Stimulated activated CD4-positive, alpha-beta T cell treated with anti-CD3 and anti-CD28 coated beads, TNF-alpha, amount 100 ng/mL, for 48 hours (primary cell): ENCODE measurements at regions not wholly inside any gene's neighbourhood (a gene's known extent, or its start where the extent isn't known, plus 50 kb on each side); places are given as distances from the start of the nearest gene placed in this dataset.

Experiments
- DNase-seq, 3 donors: peaks; one replicate each; pipeline ENCODE4 v3.0.0-alpha.2; 2020; ENCODE audit warnings: low read depth in 3 of 3

DNA sequence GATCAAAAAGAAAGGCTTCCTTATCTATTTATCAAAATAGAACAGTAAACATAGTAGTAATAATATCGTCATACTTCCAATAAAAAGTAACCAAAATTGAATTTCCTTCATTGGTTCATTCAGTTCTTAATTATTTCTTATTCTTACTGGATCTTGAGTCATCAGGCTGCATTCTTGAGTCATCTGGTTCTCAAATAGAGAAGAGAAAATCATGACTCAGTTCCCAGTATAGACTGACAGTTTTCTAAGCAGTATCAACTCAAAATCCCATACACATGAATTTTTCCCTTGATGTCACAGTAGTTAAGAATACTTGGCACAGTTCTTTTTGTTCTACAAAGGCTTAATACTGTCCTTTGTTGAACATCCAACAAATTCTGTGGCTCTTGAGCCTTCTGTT, 626.9 kb upstream of the ADGRL4 start:
- no peak for DNase-seq

DNA sequence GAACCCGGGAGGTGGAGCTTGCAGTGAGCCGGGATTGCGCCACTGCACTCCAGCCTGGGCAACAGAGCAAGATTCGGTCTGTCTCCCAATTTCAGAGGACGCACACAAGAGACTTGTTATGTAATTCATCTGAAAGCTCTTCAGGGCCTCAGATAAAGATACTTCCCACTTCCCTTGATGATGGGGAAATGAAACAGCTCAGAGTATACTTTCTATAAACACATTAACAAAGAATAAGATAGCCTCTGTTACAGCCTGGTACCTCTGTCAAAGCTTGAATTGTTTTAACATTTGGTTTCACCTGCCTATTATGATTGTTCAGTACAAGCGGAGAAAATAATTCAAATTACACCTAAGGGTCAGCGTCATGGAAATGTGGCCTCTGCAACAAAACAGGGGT, 622.9 kb upstream of the ADGRL4 start:
- DNase-seq: no peak

DNA sequence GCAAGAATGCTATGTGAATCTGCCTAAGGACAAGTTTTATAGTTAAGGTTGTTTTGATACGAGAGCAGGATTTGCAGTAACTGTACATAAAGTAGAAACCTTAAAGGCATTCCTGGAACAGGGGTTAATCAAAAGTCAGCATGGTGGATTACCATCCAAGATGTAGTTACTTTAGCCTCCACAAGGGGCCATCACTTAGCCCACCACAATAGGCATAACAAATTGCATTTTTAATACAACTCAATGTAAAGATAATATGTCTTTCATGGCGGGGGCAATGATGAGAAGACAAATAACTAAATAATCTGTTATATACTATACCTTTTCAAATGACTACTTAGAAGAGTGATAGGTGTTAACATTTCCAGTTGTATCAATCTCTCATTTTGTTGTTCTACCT, 611.2 kb upstream of the ADGRL4 start:
- DNase-seq: no peak

DNA sequence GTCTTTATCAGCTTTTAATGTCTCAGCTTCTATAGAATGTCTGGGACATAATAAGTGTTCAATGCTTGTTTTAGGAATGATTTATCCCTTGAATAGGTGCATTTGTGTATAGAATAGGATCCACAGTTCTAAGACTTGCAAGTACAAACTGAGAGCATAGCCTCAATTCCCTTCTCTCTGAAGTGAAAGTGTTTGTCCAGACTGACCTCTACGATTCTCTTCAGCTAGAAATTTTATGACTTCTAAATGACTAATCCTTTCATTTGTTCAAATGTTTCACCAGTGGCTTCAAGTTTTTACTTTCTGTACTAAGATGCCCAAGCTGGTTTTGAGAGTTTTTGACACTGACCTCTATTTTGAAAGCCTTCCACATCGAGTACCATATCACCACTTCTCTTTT, 608.2 kb upstream of the ADGRL4 start:
- DNase-seq: no peak

DNA sequence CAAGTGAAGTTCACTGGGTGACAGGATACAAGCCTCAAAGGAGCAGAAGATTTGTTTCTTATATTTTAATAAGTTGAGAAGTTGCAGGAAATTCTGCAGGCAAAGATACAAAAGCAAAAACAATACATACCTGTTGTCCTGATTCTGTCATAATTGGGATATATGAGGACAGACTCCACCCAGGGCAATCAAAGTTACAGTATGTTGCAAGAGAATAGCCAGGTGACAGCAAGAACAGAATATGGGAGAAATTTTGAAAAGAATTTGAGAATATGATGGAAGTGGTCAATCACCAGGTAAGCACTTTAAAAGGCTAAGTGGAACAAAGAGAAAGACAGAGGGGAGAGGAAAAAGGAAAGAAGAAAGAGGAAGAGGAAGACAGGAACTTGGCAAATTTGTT, 607.6 kb upstream of the ADGRL4 start:
- DNase-seq: no peak

DNA sequence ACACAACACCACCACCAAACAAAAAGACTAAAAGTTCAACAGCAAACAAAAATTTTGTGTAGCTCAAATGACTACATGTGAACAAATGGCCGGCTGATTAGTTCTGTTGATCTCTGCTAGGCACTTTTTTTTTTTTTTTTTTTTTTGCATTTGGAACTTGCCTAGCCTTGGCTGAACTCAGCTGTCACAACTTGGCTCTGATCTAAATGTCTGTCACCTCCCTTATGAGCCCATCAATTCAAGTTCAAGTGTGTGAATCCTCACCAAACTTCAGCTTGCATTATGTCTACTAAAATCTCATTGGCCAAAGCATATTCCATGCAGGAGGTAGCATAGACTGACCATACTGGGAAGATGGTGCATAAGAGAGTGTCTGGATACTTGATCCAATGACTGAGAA, 606.5 kb upstream of the ADGRL4 start:
- DNase-seq: no peak

DNA sequence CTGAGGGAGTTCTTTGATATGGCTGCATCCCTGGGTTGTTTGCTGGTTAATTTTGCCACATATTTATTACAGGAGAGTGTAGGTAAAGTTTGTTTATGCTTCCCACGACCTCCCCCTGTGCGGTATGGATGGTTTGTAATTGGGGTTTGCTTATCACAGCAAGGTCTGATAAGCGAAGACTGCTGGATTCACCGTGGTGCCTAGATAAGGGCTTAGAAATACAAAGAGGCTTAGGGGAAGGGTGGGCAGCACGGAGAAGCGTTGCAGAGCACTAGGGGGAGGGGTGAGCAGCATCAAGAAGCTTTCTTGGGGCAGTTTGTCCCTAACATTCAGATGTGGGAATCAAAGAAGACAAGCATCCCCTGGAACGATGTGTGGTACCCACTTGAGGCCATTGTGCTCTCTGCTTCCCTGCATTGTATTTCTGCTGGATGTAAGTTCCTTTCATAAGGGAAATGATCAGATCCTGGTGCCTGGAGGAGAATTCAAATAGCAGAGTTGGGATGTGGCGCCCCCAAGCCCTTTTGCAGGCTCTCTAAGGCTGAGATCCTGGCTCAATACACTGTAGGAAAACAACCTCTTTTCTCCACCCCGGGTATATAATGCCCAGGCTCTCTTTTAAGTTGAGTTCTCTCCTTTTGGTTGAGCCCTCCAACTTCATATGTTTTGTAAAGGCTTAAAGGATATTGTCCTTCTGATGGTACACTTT, 598.1 kb upstream of the ADGRL4 start:
- DNase-seq: no peak

DNA sequence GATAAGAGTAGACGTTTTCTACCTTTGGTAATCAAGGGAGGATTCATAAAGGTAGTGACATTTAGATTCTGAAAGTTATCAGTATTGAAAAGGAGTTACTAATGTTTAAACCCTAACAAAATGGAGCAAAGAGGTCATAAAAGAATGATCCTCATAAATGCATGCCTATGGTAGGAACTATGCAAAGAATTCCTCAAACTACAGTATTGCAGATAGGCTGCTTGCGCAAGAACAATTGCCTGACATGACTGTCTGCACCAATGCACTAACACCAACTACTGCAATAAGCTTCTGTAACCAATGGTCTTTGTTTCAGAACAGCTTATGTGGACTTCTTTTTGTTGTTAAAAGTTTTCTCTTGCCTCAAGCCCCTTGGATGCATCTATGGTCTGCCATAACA, 597.3 kb upstream of the ADGRL4 start:
- no peak for DNase-seq

DNA sequence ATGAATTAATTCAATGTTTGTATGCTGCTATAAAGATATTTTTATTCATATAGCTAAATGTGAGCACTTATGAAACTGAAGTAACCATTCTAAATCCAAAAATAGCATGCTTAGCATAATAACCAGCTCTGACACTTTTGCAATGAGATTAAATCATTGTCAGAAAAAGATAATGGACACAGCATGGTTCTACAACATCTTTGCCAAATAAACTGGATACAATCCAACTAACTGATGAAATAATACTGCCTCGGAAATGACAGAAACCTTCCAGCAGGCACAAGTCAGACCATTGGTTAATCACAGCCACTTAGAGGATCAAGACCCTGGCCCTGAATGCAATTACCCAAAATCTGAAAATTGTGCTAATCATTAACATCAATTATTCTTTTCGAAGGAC, 592.7 kb upstream of the ADGRL4 start:
- no peak for DNase-seq

DNA sequence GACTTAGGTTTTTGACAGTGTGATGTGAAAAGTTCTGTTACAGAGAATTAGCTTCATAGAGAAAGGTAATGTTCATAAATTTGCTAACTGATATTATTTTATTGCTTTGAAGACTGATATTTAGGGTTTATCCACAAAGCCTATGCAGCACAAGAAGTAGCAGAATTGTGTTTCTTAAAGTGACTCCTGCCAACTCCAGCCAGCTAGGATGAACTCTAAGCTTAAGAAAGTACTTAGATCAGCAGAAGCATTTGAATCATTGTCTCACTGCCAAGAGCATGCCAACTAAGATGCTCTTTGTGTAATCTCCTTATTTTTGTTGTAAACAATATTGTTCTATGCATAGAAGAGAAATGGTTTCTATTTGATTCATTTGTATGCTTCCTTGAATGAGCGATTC, 589.4 kb upstream of the ADGRL4 start:
- no peak for DNase-seq

DNA sequence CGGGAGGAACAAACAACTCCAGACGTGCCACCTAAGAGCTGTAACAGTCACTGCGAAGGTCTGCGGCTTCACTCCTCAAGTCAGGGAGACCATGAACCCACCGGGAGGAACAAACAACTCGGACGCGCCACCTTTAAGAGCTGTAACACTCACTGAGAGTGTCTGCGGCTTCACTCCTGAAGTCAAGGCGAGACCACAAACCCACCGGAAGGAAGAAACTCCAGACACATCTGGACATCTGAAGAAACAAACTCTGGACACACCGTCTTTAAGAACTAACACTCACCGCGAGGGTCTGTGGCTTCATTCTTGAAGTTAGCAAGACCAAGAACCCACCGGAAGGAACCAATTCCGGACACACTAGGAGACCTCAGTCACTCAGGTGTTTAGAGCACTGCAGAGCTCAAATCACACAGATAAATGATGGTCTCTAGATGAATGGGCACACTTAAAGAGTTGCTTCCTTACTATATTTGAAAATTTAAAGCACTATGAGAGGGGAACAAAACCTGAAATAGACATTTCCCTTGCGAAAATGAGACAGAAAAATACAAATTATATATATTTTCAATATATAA, 587.7 kb upstream of the ADGRL4 start:
- no peak for DNase-seq

DNA sequence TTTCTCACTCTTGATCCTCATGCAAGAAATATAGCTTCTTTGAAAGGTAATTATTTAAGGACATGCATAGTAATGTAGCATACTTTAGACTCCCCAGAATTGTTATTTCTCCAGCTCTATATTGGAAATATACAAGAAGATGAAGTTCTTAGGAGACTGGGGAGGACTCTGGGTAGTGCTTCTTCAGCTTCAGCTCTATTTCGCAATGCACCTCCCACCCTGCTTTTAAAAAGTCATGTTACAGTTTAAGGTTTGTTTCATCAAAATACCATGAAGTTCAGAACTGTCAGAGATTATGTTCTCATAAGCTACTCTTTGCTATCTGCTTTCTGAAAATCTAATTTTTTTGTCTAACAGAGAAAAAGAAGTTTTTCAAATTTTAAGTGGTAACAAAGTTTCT, 586.2 kb upstream of the ADGRL4 start:
- no peak for DNase-seq

DNA sequence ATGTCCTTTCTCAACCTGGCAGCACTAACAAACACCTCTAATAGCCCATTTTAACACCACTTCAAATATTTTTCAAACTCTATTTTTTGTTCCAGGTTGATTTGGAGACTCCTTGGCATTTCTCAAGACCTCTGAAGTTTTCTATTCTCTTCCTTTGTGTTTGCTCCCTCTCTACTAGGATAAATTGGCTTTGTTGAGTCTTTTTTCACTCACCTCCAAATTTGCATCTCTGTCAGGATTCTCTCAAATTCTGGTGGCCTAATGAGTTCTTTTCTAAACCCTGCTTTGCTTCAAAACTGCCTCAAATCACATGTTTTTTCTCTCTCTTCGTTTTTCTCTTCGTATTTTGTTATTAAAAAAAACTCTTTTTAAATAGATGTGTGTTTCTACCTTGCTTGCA, 582.2 kb upstream of the ADGRL4 start:
- DNase-seq: no peak

DNA sequence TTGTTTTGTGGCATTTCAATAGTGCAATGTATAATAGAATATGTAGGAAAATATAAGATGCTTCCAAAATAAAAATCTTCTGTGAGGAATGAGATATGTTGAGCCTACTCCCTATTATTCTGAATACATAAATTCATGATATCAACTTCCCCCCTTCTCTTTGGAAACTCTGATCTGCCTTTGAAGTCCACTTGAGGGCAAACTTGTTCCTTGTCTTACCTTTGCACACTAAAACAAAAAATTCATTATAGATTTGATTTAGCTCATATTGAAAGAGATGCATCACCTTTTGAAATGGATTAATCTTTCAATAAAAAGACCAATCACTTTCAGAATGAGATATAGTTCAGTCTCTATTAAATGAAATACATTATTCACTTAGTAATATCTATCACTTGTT, 580.7 kb upstream of the ADGRL4 start:
- no peak for DNase-seq

DNA sequence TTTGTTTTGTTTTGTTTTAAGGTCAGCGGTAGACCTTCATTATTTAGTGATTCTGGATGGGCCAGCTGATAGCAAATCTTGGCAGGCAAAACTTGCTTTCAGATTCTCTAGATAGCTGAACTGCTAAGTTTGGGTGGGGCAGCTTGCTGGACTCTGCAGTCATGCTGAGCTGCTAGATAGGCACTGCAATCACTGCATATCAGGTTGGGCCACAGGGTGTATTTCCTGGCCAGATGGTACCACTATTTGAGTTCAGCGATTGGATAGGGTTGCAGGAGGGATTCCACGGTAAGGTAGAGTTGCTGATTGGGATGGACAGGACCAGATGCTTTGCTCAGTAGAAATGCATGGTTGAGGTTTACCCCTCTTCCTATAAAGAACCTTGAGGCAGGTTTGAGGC, 579.3 kb upstream of the ADGRL4 start:
- no peak for DNase-seq

DNA sequence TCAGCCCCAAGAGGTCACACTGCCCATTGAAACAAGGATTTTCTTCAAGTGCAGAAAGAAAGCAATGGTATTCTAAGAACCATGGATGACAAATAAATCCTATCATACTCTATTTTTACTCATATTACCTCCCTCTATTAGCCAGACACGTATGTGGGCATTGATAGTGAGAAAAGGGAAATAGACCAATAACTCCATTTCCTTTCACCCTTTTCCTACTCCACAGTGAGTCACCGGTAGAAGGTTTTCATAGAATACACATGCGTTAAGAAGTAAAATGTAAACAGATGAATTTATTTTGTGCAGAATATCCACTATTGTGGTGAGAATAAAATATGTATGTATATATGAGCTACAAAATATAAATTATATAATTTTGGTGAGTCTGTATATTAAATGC, 568.9 kb upstream of the ADGRL4 start:
- no peak for DNase-seq

DNA sequence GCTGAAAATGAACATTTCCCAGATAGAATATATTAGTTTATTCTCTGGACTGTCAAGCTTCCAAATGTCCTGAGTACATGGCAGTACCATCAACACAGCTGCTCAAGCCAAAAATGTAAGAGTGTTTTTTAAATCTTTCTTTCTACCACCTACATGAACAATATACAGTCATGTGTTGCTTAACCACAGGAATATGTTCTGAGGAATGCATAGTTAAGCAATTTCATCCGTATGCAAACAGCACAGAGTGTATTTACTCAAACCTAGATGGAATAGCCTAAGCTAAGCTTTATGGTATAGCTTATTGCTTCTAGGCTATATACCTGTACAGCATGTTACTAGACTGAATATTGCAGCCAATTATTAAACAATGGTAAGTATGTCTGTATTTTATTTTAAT, 561.9 kb upstream of the ADGRL4 start:
- no peak for DNase-seq

DNA sequence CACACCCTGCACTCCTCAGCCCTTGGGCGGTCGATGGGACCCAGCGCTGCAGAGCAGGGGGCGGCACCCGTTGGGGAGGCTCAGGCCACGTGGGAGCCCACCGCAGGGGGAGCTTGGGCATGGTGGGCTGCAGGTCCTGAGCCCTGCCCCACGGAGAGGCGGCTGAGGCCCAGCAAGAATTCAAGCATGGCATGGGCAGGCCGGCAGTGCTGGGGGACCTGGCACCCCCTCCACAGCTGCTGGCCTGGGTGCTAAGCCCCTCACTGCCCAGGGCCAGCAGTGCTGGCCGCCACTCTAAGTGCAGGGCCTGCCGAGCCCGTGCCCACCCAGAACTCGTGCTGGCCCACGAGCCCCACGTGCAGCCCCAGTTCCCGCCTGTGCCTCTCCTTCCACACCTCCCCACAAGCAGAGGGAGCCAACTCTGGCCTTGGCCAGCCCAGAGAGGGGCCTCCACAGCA, 555.0 kb upstream of the ADGRL4 start:
- no peak for DNase-seq

DNA sequence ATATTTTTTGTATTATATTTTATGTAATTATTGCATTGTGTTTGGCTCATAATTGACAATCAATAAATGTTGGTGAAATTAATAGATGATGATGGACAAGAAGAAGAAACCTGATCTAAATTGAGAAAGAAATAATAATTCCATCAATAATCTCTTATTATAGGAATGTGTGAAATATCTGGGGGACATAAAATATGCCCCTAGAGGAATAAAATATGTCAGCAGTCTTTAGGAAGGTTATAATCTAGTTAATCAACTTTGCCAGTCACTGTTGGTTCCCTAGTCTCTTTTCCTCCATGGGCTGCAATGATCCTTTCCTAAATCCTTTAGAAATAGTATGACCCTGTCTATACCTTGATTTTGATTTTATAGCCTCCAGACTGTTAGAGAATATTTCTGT, 549.7 kb upstream of the ADGRL4 start:
- no peak for DNase-seq

DNA sequence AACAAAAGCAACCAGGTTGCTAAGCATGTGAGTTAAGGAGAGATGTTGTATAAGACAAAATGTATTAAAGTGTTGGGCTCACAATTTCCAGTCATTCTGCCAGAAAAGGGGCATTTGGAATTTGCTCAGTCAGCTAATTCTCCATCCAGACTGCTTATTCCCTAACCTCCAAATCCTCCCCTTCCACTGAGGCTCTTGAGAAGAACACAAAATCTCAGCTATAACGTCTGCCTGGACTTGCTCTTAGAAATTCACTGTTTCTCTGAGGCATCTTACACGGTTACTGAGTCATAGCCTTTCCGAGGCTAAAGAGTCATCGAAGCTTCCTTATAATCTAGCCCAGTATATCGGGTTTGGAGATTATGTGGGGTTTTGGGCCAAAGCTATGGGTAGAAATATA, 548.2 kb upstream of the ADGRL4 start:
- no peak for DNase-seq

DNA sequence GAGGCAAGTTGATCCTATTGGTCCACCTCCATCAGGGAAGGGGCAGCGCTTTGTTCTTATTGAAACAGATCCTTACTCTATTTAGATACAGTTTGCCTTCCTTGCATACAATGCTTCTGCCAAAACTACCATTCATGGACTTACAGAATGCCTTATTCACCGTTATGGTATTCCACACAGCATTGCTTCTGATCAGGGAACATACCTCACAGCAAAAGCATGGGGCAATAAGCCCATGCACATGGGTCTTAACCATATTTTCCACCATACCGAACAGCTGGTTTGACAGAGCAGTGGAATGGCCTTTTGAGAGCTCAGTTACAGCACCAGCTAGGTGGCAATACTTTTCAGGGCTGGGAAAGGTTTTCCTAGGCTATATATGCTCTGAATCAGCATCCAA, 544.8 kb upstream of the ADGRL4 start:
- no peak for DNase-seq

DNA sequence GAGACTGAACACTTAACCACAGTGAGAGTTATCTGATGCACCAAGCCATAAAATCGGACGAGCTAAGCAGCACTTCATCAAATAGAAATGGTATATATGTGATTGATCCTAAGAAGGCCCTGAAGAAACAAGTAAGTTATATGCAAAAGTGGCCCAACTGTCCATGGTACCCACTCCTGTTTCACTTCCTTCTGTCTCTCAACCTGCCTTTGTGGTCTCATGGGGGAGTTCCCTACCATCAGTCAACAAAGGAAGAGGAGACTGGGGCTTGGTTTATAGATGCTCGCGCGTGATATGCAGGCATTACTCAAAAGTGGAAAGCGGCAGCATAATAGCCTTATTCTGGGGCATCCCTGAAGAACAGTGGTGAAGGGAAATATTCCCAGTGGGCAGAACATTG, 543.9 kb upstream of the ADGRL4 start:
- DNase-seq: no peak

DNA sequence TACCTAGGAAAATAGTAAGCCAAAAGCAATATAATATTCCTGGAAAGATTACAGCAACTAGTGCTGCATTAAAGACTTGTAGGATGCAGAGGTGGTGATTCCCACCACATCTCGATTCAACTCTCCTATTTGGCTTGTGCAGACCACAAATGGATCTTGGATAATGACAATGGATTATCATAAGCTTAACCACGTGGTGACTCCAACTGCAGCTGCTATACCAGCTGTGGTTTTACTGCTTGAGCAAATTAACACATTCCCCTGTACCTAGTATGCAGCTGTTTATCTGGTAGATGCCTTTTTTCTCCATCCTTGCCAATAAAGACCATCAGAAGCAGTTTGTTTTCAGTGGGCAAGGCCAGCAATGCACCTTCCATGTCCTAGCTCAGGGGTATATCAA, 542.7 kb upstream of the ADGRL4 start:
- no peak for DNase-seq

DNA sequence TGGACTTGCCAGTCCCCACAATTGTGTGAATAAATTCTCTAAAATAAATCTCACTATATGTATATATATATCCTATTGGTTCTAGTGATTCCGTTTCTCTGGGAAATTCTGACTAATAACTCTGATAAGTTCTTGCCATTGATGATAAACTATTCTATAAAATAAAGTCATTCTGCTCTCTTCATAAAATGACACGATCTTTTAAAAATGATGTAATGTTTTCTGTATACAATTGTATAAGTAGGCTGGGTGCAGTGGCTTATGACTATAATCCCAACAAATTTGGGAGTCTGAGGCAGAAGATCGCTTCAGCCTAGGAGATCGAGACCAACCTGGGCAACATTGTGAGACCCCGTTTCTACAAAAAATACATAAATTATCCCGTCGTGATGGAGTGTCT, 541.0 kb upstream of the ADGRL4 start:
- no peak for DNase-seq
